T-cell (primary cell): ENCODE measurements at regions not wholly inside any gene's neighbourhood (a gene's known extent, or its start where the extent isn't known, plus 50 kb on each side); places are given as distances from the start of the nearest gene placed in this dataset.

Experiments used
- ATAC-seq, 4 experiments: fragments of 200-7000 bp in 3 of 4; fragments of 150-1000 bp in 1 of 4; cut with Tn5 transposase; replicated peaks in 1 of 4; 1 replicate in 3 of 4; 2 replicates in 1 of 4; pipeline ENCODE4 v1.10.0; 2021; ENCODE audit warnings: moderate library complexity in 3 of 4, mild to moderate bottlenecking in 2 of 4, moderate number of reproducible peaks in 1 of 4
- CTCF ChIA-PET, 2 donors: fragments of 300-600 bp; sonication (Branson Sonifier 250); formaldehyde crosslinking; loops; one replicate each; lab custom pipeline; 2022; ENCODE audit warnings: antibody characterized with exemption in 2 of 2; lab: Charles Lee
- POLR2A ChIA-PET, 2 donors: fragments of 300-600 bp; sonication (Branson Sonifier 250); formaldehyde crosslinking; loops; one replicate each; lab custom pipeline; 2022; ENCODE audit warnings: antibody characterized with exemption in 2 of 2; lab: Charles Lee
- DNase-seq, 35 experiments: peaks; one replicate each; pipeline versions ENCODE4 v3.0.0 to v3.0.0-alpha.2; 2013 to 2023
- H3K27ac ChIP-seq: one replicate; pipeline ENCODE4 v1.5.1; 2013; ENCODE audit warnings: low read length
- H3K27me3 ChIP-seq, 2 experiments: replicated peaks in 1 of 2; 1 replicate in 1 of 2; 2 replicates in 1 of 2; pipeline versions ENCODE4 v1.6.1 to v1.7.0; 2013; ENCODE audit warnings: low read length in 1 of 2, mixed read lengths in 1 of 2; ENCODE audit not compliant: control insufficient read depth in 2 of 2, insufficient read depth in 2 of 2; ENCODE audit errors: extremely low read depth in 1 of 2
- H3K36me3 ChIP-seq, 2 donors: 1 replicate in 1 of 2; 2 replicates in 1 of 2; pipeline versions ENCODE4 v1.6.1 to v1.7.0; 2013; ENCODE audit warnings: low read length in 1 of 2; ENCODE audit not compliant: control insufficient read depth in 2 of 2, insufficient read depth in 1 of 2; ENCODE audit errors: extremely low read depth in 1 of 2
- H3K4me1 ChIP-seq, 2 experiments: 1 replicate in 1 of 2; 2 replicates in 1 of 2; pipeline versions ENCODE4 v1.6.1 to v1.7.0; 2013; ENCODE audit warnings: low read length in 2 of 2, mixed read lengths in 1 of 2; ENCODE audit not compliant: insufficient read depth in 2 of 2, control insufficient read depth in 1 of 2; ENCODE audit errors: extremely low read depth in 1 of 2
- H3K4me3 ChIP-seq, 2 donors: 1 replicate in 1 of 2; 2 replicates in 1 of 2; pipeline versions ENCODE4 v1.5.1 to v1.7.0; 2013; ENCODE audit warnings: mild to moderate bottlenecking in 2 of 2, low read length in 1 of 2, moderate library complexity in 1 of 2; ENCODE audit not compliant: control insufficient read depth in 1 of 2; ENCODE audit errors: extremely low read depth in 1 of 2
- H3K9me3 ChIP-seq: 2 replicates; pipeline ENCODE4 v1.7.0; 2013
- H3K27ac Mint-ChIP-seq, 2 donors: one replicate each; pipeline ENCODE4 v1.8.0; 2020 to 2021; ENCODE audit warnings: mild to moderate bottlenecking in 2 of 2, mixed read lengths in 2 of 2
- H3K27me3 Mint-ChIP-seq, 2 donors: one replicate each; pipeline ENCODE4 v1.8.0; 2021 to 2022; ENCODE audit warnings: mixed read lengths in 2 of 2
- H3K36me3 Mint-ChIP-seq: one replicate; pipeline ENCODE4 v1.8.0; 2021; ENCODE audit warnings: mixed read lengths
- H3K4me1 Mint-ChIP-seq, 3 donors: one replicate each; pipeline ENCODE4 v1.8.0; 2020 to 2022; ENCODE audit warnings: mixed read lengths in 3 of 3, mild to moderate bottlenecking in 1 of 3
- H3K4me3 Mint-ChIP-seq, 3 donors: one replicate each; pipeline ENCODE4 v1.8.0; 2020 to 2022; ENCODE audit warnings: mild to moderate bottlenecking in 3 of 3, mixed read lengths in 3 of 3, moderate library complexity in 3 of 3
- H3K9me3 Mint-ChIP-seq, 3 donors: one replicate each; pipeline ENCODE4 v1.8.0; 2020 to 2022; ENCODE audit warnings: mixed read lengths in 3 of 3
- WGBS: methylation state at CpG from one replicate; pipeline ENCODE4 v1.1.5; 2013; ENCODE audit warnings: missing lambda C conversion rate; ENCODE audit not compliant: insufficient coverage; 5-methylcytosine and 5-hydroxymethylcytosine counted together

DNA sequence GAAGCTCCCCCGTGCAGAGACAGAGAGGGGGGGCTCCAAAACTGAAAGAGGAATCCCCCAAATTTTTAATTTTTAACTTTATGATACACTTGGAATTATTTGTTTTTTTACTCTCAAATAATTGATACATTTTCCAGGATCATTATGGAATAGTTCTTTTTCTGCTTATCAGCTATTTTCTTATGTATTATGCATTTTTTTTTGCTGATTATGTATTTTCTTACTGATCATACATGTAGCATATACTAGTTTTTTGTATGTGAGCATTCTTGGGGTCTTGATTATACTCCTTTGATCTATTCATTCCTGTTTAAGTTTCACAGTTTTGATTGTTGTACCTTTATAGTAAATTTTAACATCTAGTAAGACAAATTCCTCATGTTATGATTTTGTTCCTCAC, 55.5 kb upstream of the LDHB start:
- Histone ChIP-seq H3K9me3 (no peaks in the 10 kb centered on the region), H3K4me3 (no peak overlapping the region), H3K4me1 (no peaks in the 10 kb centered on the region), H3K36me3 (no peaks in the 10 kb centered on the region), H3K27ac (no peak overlapping the region), H3K27me3 (no peaks in the 10 kb centered on the region)
- WGBS = no CpG with 5 or more reads among the region's 1 CpG
- ATAC-seq (no peak), DNase-seq (no peak)
- Mint-ChIP-seq H3K4me3 (no peak overlapping the region), H3K4me1 (peaks cover 0 to 6% (median 0%) of the 10 kb centered on the region in 3 donors), H3K36me3 (no peaks in the 10 kb centered on the region), H3K27me3 (peaks cover 5 to 12% of the 10 kb centered on the region in 2 donors), H3K9me3 (no peaks in the 10 kb centered on the region), H3K27ac (no peak overlapping the region)
- ChIA-PET POLR2A (no interaction called here), CTCF (interaction anchor here in 1 of 2 donors (0.7 kb wide), 1 partner anchor 9 kb away, joined by 3 read pairs; no protein-coding TSS in a partner anchor)

DNA sequence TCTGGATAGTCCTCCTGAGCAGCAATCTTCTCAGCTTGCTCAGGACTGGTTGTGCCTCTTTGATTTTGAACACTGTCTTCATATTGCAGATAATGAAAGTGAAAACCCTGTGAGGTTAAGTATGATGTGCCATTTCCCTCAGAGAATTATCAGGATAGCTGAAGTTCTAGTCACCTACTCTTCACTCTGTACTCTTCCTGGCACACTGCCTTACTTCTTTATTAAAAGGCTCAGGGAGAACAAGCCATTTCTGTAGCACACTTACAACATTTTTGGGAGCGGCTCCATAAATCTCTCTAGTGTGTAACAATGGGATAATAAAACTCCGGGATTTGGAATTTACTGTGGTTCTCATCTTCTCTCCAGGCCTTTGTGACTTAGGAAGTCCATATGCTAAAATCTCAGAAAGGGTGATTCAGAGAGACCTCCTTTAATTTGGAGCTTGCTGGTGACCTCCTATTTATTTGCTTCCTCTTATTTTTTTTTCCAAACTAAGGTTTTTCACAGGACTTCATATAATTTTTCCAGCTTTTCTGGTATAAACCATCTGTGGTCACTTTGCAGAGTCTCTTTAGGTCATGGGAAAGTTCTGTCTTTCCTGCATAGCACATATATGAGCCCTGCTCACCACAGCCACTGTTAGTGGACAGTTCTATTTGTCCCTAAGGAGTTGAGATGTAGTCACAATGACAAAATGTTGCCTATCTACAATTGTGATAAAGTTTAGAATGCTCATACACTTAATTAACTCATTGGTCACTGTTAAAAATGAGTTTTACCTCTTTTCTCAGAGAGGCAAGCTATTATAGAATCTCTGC, 53.5 kb upstream of the LDHB start:
- H3K36me3 Mint-ChIP-seq = no peaks in the 10 kb centered on the region
- ChIA-PET POLR2A (interaction anchor here in 1 of 2 donors (0.6 kb wide), 1 partner anchor 297 kb away, joined by 3 read pairs; no protein-coding TSS in a partner anchor), CTCF (no interaction called here)
- Histone ChIP-seq H3K27ac (no peak overlapping the region), H3K27me3 (no peaks in the 10 kb centered on the region), H3K9me3 (no peaks in the 10 kb centered on the region), H3K36me3 (no peaks in the 10 kb centered on the region), H3K4me1 (no peaks in the 10 kb centered on the region), H3K4me3 (no peak overlapping the region)
- H3K9me3 Mint-ChIP-seq = no peaks in the 10 kb centered on the region
- H3K27ac Mint-ChIP-seq = no peak overlapping the region
- ATAC-seq = no peak
- whole genome bisulfite sequencing = no CpG with 5 or more reads among the region's 2 CpGs
- H3K4me1 Mint-ChIP-seq = peaks cover 0 to 6% (median 0%) of the 10 kb centered on the region in 3 donors
- DNase-seq = no peak
- H3K4me3 Mint-ChIP-seq = no peak overlapping the region
- peaks cover 10 to 17% of the 10 kb centered on the region in 2 donors for H3K27me3 Mint-ChIP-seq
